CD14-positive monocyte (primary cell): ENCODE measurements at regions not wholly inside any gene's neighbourhood (a gene's known extent, or its start where the extent isn't known, plus 50 kb on each side); places are given as distances from the start of the nearest gene placed in this dataset.

ENCODE experiments used
- DNase-seq, 3 donors: peaks; one replicate each; pipeline ENCODE4 v3.0.0-alpha.2; 2011 to 2022
- H2AFZ ChIP-seq: 2 replicates; pipeline ENCODE4 v1.6.0; 2012; ENCODE audit warnings: mild to moderate bottlenecking, low read depth, low read length, inconsistent platforms; ENCODE audit not compliant: insufficient read depth, poor library complexity, severe bottlenecking
- H3K27ac ChIP-seq, 2 donors: 1 replicate in 1 of 2; 2 replicates in 1 of 2; pipeline ENCODE4 v1.5.1; 2012 to 2013; ENCODE audit warnings: low read length in 2 of 2, control low read depth in 1 of 2, inconsistent platforms in 1 of 2, low read depth in 1 of 2, mild to moderate bottlenecking in 1 of 2
- H3K27me3 ChIP-seq, 2 donors: one replicate each; pipeline versions ENCODE4 v1.6.0 to v1.6.1; 2011 to 2013; ENCODE audit warnings: low read length in 2 of 2; ENCODE audit not compliant: control insufficient read depth in 2 of 2, insufficient read depth in 2 of 2
- H3K36me3 ChIP-seq, 2 donors: replicated peaks in 1 of 2; 1 replicate in 1 of 2; 2 replicates in 1 of 2; pipeline versions ENCODE4 v1.5.1 to v1.6.1; 2012 to 2013; ENCODE audit warnings: low read length in 2 of 2, control low read depth in 1 of 2, inconsistent platforms in 1 of 2, mild to moderate bottlenecking in 1 of 2; ENCODE audit not compliant: insufficient read depth in 2 of 2, control insufficient read depth in 1 of 2
- H3K4me1 ChIP-seq, 2 donors: 1 replicate in 1 of 2; 2 replicates in 1 of 2; pipeline versions ENCODE4 v1.5.1 to v1.6.1; 2012 to 2013; ENCODE audit warnings: low read length in 2 of 2, control low read depth in 1 of 2, inconsistent platforms in 1 of 2, mild to moderate bottlenecking in 1 of 2, moderate library complexity in 1 of 2; ENCODE audit not compliant: insufficient read depth in 2 of 2, control insufficient read depth in 1 of 2
- H3K4me2 ChIP-seq: replicated peaks from 2 replicates; pipeline ENCODE3; 2012; ENCODE audit warnings: low read length, moderate library complexity, mild to moderate bottlenecking; ENCODE audit not compliant: poor library complexity, severe bottlenecking; ENCODE audit errors: extremely low read depth
- H3K4me3 ChIP-seq, 3 experiments: fragments of 200-600 bp in 1 of 3; sonication (generic) in 1 of 3; replicated peaks in 1 of 3; 1 replicate in 2 of 3; 2 replicates in 1 of 3; pipeline ENCODE4 v1.5.1; 2011 to 2013; ENCODE audit warnings: low read length in 3 of 3, mild to moderate bottlenecking in 3 of 3, control low read depth in 2 of 3, low read depth in 2 of 3, inconsistent platforms in 1 of 3, moderate library complexity in 1 of 3
- H3K79me2 ChIP-seq: 2 replicates; pipeline ENCODE4 v1.6.0; 2012; ENCODE audit warnings: mild to moderate bottlenecking, control low read depth, inconsistent platforms, low read length, moderate library complexity; ENCODE audit not compliant: insufficient read depth
- H3K9ac ChIP-seq: 2 replicates; pipeline ENCODE4 v1.6.0; 2017; ENCODE audit warnings: low read length, mild to moderate bottlenecking; ENCODE audit not compliant: insufficient read depth, poor library complexity, severe bottlenecking
- H3K9me3 ChIP-seq, 2 donors: replicated peaks in 1 of 2; 1 replicate in 1 of 2; 2 replicates in 1 of 2; pipeline versions ENCODE4 v1.5.1 to v1.6.1; 2012 to 2013; ENCODE audit warnings: low read length in 2 of 2, control low read depth in 1 of 2; ENCODE audit not compliant: control insufficient read depth in 1 of 2, insufficient read depth in 1 of 2
- H4K20me1 ChIP-seq: 2 replicates; pipeline ENCODE4 v1.6.0; 2012; ENCODE audit warnings: mild to moderate bottlenecking, low read length, control low read depth, moderate library complexity; ENCODE audit not compliant: insufficient read depth
- H3K27ac Mint-ChIP-seq, 7 donors: one replicate each; pipeline ENCODE4 v1.8.0; 2020; ENCODE audit warnings: mild to moderate bottlenecking in 7 of 7, mixed read lengths in 7 of 7, moderate library complexity in 6 of 7, inconsistent platforms in 2 of 7
- H3K27me3 Mint-ChIP-seq, 3 donors: one replicate each; pipeline ENCODE4 v1.8.0; 2021 to 2022; ENCODE audit warnings: low read depth in 3 of 3, mild to moderate bottlenecking in 3 of 3, mixed read lengths in 3 of 3, moderate library complexity in 3 of 3, inconsistent platforms in 1 of 3
- H3K36me3 Mint-ChIP-seq, 2 donors: one replicate each; pipeline ENCODE4 v1.8.0; 2020; ENCODE audit warnings: mixed read lengths in 2 of 2, inconsistent platforms in 1 of 2, mild to moderate bottlenecking in 1 of 2
- H3K4me1 Mint-ChIP-seq: one replicate; pipeline ENCODE4 v1.8.0; 2020; ENCODE audit warnings: mild to moderate bottlenecking, mixed read lengths
- H3K4me3 Mint-ChIP-seq, 2 donors: one replicate each; pipeline ENCODE4 v1.8.0; 2020; ENCODE audit warnings: mild to moderate bottlenecking in 2 of 2, mixed read lengths in 2 of 2, moderate library complexity in 1 of 2
- H3K9me3 Mint-ChIP-seq, 7 donors: one replicate each; pipeline ENCODE4 v1.8.0; 2020 to 2022; ENCODE audit warnings: mixed read lengths in 7 of 7, mild to moderate bottlenecking in 6 of 7, moderate library complexity in 6 of 7, inconsistent platforms in 2 of 7
- CTCF ChIP-seq: fragments of 200-600 bp; IDR thresholded peaks from one replicate; pipeline ENCODE4 v1.8.0; 2022; ENCODE audit warnings: antibody characterized with exemption, mild to moderate bottlenecking
- WGBS: methylation state at CpG from one replicate; pipeline ENCODE4 v1.1.5; 2013; ENCODE audit warnings: missing lambda C conversion rate; ENCODE audit not compliant: insufficient coverage; 5-methylcytosine and 5-hydroxymethylcytosine counted together
- intact Hi-C, 2 donors: fragments of 100-400 bp; cut with micrococcal nuclease; formaldehyde crosslinking; loops; one replicate each; pipeline versions ENCODE4 v1.15.0 to v1.15.1; 2023

- Mint-ChIP-seq H3K27me3 (no peaks in the 10 kb centered on the region), H3K36me3 (no peaks in the 10 kb centered on the region), H3K9me3 (peaks cover 2 to 11% (median 6%) of the 10 kb centered on the region in 7 donors), H3K4me1 (no peaks in the 10 kb centered on the region), H3K27ac (no peak overlapping the region), H3K4me3 (no peak overlapping the region)
- no peak for TF ChIP-seq CTCF
- no peaks in the 10 kb centered on the region for H3K9me3 ChIP-seq
- DNase-seq = no peak
- H3K27ac ChIP-seq = no peak overlapping the region
- H3K4me2 ChIP-seq = no peak overlapping the region
- intact Hi-C loops = no loop called here
- no peak overlapping the region for H3K9ac ChIP-seq
- WGBS = 96% methylated on average over 14 of the region's 16 CpGs
- H3K4me3 ChIP-seq = no peak overlapping the region
- no peaks in the 10 kb centered on the region for H3K27me3 ChIP-seq
- H3K79me2 ChIP-seq = no peaks in the 10 kb centered on the region
- no peak overlapping the region for H2AFZ ChIP-seq
- no peaks in the 10 kb centered on the region for H3K4me1 ChIP-seq
- H3K36me3 ChIP-seq = no peaks in the 10 kb centered on the region
- no peaks in the 10 kb centered on the region for H4K20me1 ChIP-seq
Measured at GRCh38 chr13:105918842-105919741, 616.4 kb downstream of the EFNB2 start.

DNA sequence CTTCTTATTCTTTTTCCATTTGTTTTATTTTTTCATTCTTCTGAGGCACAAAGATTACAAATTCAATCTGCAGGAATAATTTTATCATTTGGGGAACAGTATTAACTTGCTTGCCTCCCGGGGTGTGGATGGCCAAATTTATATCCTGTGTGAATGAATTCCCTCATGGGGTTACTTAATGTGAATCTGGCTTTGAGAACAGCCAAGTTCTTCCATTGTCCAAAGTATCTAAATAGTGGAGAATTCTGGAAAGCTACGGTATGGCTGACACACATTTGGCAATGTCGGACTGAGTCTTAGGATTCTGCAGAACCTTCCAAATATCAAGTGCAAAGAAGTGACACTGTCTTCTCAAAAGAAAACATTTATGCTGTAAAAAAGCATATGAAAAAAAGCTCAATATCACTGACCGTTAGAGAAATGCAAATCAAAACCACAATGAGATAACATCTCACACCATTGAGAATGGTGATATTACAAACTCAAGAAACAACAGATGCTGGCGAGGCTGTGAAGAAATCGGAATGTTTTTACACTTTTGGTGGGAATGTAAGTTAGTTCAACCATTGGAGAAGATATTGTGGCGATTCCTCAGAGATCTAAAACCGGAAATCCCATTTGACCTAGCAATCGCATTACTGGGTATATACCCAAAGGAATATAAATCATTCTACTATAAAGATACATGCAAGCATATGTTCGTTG, 620.2 kb downstream of the EFNB2 start:
- 86% methylated on average over 1 of the region's 10 CpGs for WGBS
- no peak overlapping the region for H2AFZ ChIP-seq
- Mint-ChIP-seq H3K36me3 (no peaks in the 10 kb centered on the region), H3K9me3 (peaks cover 0 to 13% (median 3%) of the 10 kb centered on the region in 7 donors), H3K4me3 (no peak overlapping the region), H3K4me1 (no peaks in the 10 kb centered on the region), H3K27ac (no peak overlapping the region), H3K27me3 (no peaks in the 10 kb centered on the region)
- no peaks in the 10 kb centered on the region for H3K9me3 ChIP-seq
- H3K4me2 ChIP-seq = no peak overlapping the region
- TF ChIP-seq CTCF = no peak
- no peaks in the 10 kb centered on the region for H4K20me1 ChIP-seq
- H3K4me3 ChIP-seq = no peak overlapping the region
- no peak for DNase-seq
- intact Hi-C loops = no loop called here
- H3K79me2 ChIP-seq = no peaks in the 10 kb centered on the region
- no peaks in the 10 kb centered on the region for H3K4me1 ChIP-seq
- no peaks in the 10 kb centered on the region for H3K36me3 ChIP-seq
- H3K27ac ChIP-seq = no peak overlapping the region
- H3K9ac ChIP-seq = no peak overlapping the region
- no peaks in the 10 kb centered on the region for H3K27me3 ChIP-seq
